Smooth muscle cell (in vitro differentiated cells): ENCODE measurements at regions not wholly inside any gene's neighbourhood (a gene's known extent, or its start where the extent isn't known, plus 50 kb on each side); places are given as distances from the start of the nearest gene placed in this dataset.

Source experiments
- DNase-seq: peaks from one replicate; lab custom pipeline; 2025; ENCODE audit not compliant: unreplicated experiment; lab: John Stamatoyannopoulos, UW
- H2AFZ ChIP-seq: fragments of 200-600 bp; sonication (generic); 2 replicates; pipeline ENCODE4 v1.6.0; 2016; ENCODE audit warnings: antibody characterized with exemption, low read depth, mild to moderate bottlenecking
- H3F3A ChIP-seq: fragments of 200-600 bp; sonication (generic); 2 replicates; pipeline ENCODE4 v1.6.0; 2017; ENCODE audit warnings: antibody characterized with exemption, low read depth
- H3K27ac ChIP-seq: fragments of 200-600 bp; sonication (generic); 2 replicates; pipeline ENCODE4 v1.5.1; 2016; ENCODE audit warnings: low read depth, mild to moderate bottlenecking
- H3K27me3 ChIP-seq: fragments of 200-600 bp; sonication (generic); 2 replicates; pipeline ENCODE4 v1.6.1; 2016; ENCODE audit warnings: low read depth, mild to moderate bottlenecking
- H3K36me3 ChIP-seq: fragments of 200-600 bp; sonication (generic); 2 replicates; pipeline ENCODE4 v1.5.1; 2016; ENCODE audit warnings: low read depth
- H3K4me1 ChIP-seq: fragments of 200-600 bp; sonication (generic); 2 replicates; pipeline ENCODE4 v1.5.1; 2016; ENCODE audit warnings: low read depth
- H3K4me2 ChIP-seq: fragments of 200-600 bp; sonication (generic); 2 replicates; pipeline ENCODE4 v1.6.0; 2016; ENCODE audit warnings: mild to moderate bottlenecking
- H3K4me3 ChIP-seq: fragments of 200-600 bp; sonication (generic); 2 replicates; pipeline ENCODE4 v1.5.1; 2016; ENCODE audit warnings: mild to moderate bottlenecking
- H3K79me2 ChIP-seq: fragments of 200-600 bp; sonication (generic); 2 replicates; pipeline ENCODE4 v1.6.0; 2016; ENCODE audit warnings: low read depth, mild to moderate bottlenecking
- H3K9ac ChIP-seq: fragments of 200-600 bp; sonication (generic); 2 replicates; pipeline ENCODE4 v1.6.0; 2016; ENCODE audit warnings: low read depth
- H3K9me3 ChIP-seq: fragments of 200-600 bp; sonication (generic); replicated peaks from 2 replicates; pipeline ENCODE4 v1.5.1; 2016; ENCODE audit warnings: low read depth
- H4K20me1 ChIP-seq: fragments of 200-600 bp; sonication (generic); 2 replicates; pipeline ENCODE4 v1.6.0; 2016; ENCODE audit warnings: low read depth
- CTCF ChIP-seq: fragments of 200-600 bp; sonication (generic); IDR thresholded peaks from 2 replicates; pipeline ENCODE4 v1.5.1; 2017; ENCODE audit warnings: borderline replicate concordance, mild to moderate bottlenecking, antibody characterized with exemption; ENCODE audit not compliant: insufficient read depth, poor library complexity, severe bottlenecking
- WGBS: methylation state at CpG from one replicate; pipeline ENCODE4 v1.1.7; 2016; ENCODE audit warnings: low lambda C conversion rate; 5-methylcytosine and 5-hydroxymethylcytosine counted together

GRCh38 chr5:168224085-168224484 is 67.4 kb upstream of the WWC1 start:
- Histone ChIP-seq H3K4me2 (no peak overlapping the region), H3K4me3 (no peak overlapping the region), H3K27ac (no peak overlapping the region), H4K20me1 (no peaks in the 10 kb centered on the region), H3K9ac (no peak overlapping the region), H3K4me1 (peaks cover 3% of the 10 kb centered on the region), H2AFZ (no peak overlapping the region), H3K36me3 (no peaks in the 10 kb centered on the region), H3F3A (no peaks in the 10 kb centered on the region), H3K9me3 (no peaks in the 10 kb centered on the region), H3K27me3 (no peaks in the 10 kb centered on the region), H3K79me2 (no peaks in the 10 kb centered on the region)
- WGBS = 76% methylated on average over 5 of the region's 5 CpGs
- no peak for DNase-seq
- TF ChIP-seq CTCF = no peak

- 99% methylated on average over 10 of the region's 10 CpGs for WGBS
- H3K4me3 ChIP-seq = no peak overlapping the region
These were observed 65.4 kb upstream of the WWC1 start for GRCh38 chr5:168226012-168226411.

GRCh38 chr5:168227001-168227400 is 64.4 kb upstream of the WWC1 start:
- DNase-seq = no peak
- H3F3A ChIP-seq = no peaks in the 10 kb centered on the region
- H2AFZ ChIP-seq = no peak overlapping the region
- H3K4me3 ChIP-seq = no peak overlapping the region
- WGBS = 24% methylated on average over 8 of the region's 8 CpGs
- no peaks in the 10 kb centered on the region for H3K4me1 ChIP-seq
- H3K36me3 ChIP-seq = no peaks in the 10 kb centered on the region
- peak overlapping the region; percentile 14 for H3K4me2 ChIP-seq
- no peaks in the 10 kb centered on the region for H3K27me3 ChIP-seq
- H3K9me3 ChIP-seq = no peaks in the 10 kb centered on the region
- no peaks in the 10 kb centered on the region for H4K20me1 ChIP-seq
- TF ChIP-seq CTCF = no peak
- no peaks in the 10 kb centered on the region for H3K79me2 ChIP-seq
- peak overlapping the region; percentile 12 for H3K27ac ChIP-seq
- no peak overlapping the region for H3K9ac ChIP-seq

More at GRCh38 chr5:168226012-168226411, 65.4 kb upstream of the WWC1 start:
- no peak overlapping the region for H3K27ac ChIP-seq
- H3K4me2 ChIP-seq = no peak overlapping the region
- no peak overlapping the region for H2AFZ ChIP-seq
- no peaks in the 10 kb centered on the region for H3F3A ChIP-seq
- no peak overlapping the region for H3K9ac ChIP-seq
- H3K36me3 ChIP-seq = no peaks in the 10 kb centered on the region
- no peak for DNase-seq
- no peaks in the 10 kb centered on the region for H3K79me2 ChIP-seq
- H3K4me1 ChIP-seq = no peaks in the 10 kb centered on the region
- no peak for TF ChIP-seq CTCF
- no peaks in the 10 kb centered on the region for H4K20me1 ChIP-seq
- H3K9me3 ChIP-seq = no peaks in the 10 kb centered on the region
- no peaks in the 10 kb centered on the region for H3K27me3 ChIP-seq

GRCh38 chr5:168227973-168228615 is 63.4 kb upstream of the WWC1 start:
- Histone ChIP-seq H3K4me3 (no peak overlapping the region), H2AFZ (no peak overlapping the region), H3K79me2 (no peaks in the 10 kb centered on the region), H3K36me3 (no peaks in the 10 kb centered on the region), H3F3A (no peaks in the 10 kb centered on the region), H4K20me1 (no peaks in the 10 kb centered on the region), H3K9ac (no peak overlapping the region), H3K4me1 (no peaks in the 10 kb centered on the region), H3K27ac (no peak overlapping the region), H3K9me3 (no peaks in the 10 kb centered on the region), H3K4me2 (no peak overlapping the region), H3K27me3 (no peaks in the 10 kb centered on the region)
- no peak for DNase-seq
- WGBS = 84% methylated on average over 9 of the region's 9 CpGs
- TF ChIP-seq CTCF = no peak
